ENCODE measurements at regions not wholly inside any gene's neighbourhood (a gene's known extent, or its start where the extent isn't known, plus 50 kb on each side); places are given as distances from the start of the nearest gene placed in this dataset.

DNA sequence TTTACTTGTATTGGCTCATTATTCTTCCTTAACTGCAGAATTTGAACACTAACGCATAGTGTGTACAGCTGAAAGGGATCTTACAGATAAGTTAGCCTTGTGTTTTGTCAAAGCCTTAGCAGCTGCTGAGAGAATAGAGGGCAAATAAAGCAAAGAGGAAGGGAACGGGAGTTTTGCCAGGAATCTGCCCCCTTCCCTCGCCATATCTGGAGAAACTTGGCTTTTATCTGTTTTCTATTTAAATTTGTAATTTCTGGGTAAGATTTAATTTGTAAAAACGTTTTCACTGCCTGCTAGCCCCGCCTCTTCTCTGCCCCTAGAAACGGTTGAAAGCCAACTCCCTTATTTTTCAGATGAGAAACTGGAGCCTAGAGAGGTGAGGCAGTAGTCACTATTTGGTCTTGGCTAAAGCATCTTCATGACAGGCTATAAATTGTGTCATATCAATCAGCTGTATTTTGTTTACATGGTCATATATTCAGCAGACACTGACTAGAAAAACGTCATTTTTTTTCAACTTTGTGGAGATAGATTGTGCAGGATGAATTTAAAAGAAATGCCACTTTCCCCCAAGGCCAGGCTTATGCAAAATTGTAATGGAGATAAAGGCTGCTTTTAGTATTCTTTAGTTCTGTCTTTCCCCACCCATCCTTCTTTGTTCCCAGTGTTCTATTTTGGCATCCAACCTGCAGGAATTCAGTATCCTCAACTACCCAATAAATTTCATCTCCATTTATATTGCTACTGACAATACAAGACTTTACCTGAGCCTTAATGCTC, 319.4 kb downstream of the SH2D1A start:
- in situ Hi-C loops (cut with MboI; ENCODE audit: low pct_unique_long_range_greater_than_20kb in 2 of 9, low sequenced_read_pairs in 9 of 9, unreplicated experiment in 9 of 9): no loop called here
- Histone ChIP-seq H3K4me3 (no peak overlapping the region), H3K27ac (no peak overlapping the region), H3K4me1 (replicated peaks in 1 of 2) (no peaks in the 10 kb centered on the region)
- peak in 2 of 8 experiments; percentile 65 to 66 for ATAC-seq (replicated peaks in 6 of 8)
- 0 to 60% (median 29%) methylated on average over 1 to 7 of the region's 7 CpGs; no CpG with 5 or more reads in 1 of the 10 experiments for WGBS, 10 experiments

DNA sequence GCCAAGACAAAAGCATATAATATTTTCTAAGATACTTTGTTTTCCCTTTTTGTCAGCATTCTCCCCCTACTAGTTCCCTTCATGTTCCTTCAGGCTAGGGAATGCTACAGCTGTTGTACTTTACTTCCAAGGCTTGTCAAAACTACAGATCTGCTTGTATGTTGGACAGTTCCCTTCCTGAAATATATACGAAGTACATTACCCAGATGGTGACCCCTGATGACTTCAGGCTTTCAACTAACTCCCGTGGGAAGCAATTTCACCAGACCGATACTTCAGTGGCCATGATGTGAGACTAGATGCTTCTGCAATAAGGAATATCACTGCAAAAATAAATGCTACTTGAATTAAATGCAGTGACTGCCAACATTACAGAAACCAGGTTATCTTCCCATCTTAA, 332.8 kb downstream of the SH2D1A start:
- H3K4me3 ChIP-seq: no peak overlapping the region
- H3K4me1 ChIP-seq (replicated peaks in 1 of 2): peaks cover 0 to 3% of the 10 kb centered on the region in 2 donors
- WGBS, 10 experiments: 20 to 58% methylated on average over 1 to 2 of the region's 3 CpGs; no CpG with 5 or more reads in 8 of the 10 experiments
- peak in 3 of 8 experiments; percentile 29 to 69 (median 37) for ATAC-seq (replicated peaks in 6 of 8)
- no peak overlapping the region for H3K27ac ChIP-seq
- in situ Hi-C loops (cut with MboI; ENCODE audit: low pct_unique_long_range_greater_than_20kb in 2 of 9, low sequenced_read_pairs in 9 of 9, unreplicated experiment in 9 of 9): no loop called here

DNA sequence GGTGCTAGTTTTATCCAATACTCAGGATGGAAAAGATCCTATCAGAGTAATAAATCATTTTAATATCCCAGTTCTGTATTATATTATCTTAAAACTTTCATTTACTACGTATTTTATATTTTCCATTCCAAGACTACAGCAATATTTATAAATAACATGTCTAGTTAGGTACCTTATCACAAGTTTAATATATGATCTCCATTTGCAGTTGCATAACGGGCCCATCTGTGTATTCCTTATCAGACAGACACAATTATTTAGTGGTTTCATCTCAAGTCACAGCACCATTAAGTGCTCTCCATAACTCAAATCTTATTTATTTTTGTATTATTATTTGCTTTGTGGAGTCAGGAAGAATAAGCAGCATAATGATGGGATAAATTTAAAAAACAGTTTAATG, 333.9 kb downstream of the SH2D1A start:
- Histone ChIP-seq H3K27ac (no peak overlapping the region), H3K4me3 (no peak overlapping the region), H3K4me1 (replicated peaks in 1 of 2) (peaks cover 0 to 3% of the 10 kb centered on the region in 2 donors)
- no peak for ATAC-seq (replicated peaks in 6 of 8)
- in situ Hi-C loops (cut with MboI; ENCODE audit: low pct_unique_long_range_greater_than_20kb in 2 of 9, low sequenced_read_pairs in 9 of 9, unreplicated experiment in 9 of 9): no loop called here
- WGBS, 10 experiments: 8 to 100% (median 50%) methylated on average over 1 to 2 of the region's 2 CpGs; no CpG with 5 or more reads in 3 of the 10 experiments

DNA sequence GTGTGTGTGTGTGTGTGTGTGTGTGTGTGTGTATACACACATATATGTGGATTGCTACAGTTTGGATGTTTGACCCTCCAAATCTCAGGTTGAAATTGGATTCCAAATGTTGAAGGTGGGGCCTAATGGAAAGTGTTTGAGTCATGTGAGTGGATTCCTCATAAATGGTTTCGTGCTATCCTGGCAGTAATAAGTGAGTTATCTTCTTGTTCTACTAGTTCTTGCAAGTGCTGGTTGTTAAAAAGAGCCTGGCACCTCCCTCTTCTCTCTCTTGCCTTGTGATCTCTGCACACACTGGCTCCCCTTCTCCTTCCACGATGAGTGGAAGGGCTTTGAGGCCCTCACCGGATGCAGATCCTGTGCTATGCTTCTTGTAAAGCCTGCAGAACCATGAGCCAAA, 344.1 kb downstream of the SH2D1A start:
- in situ Hi-C loops (cut with MboI; ENCODE audit: low pct_unique_long_range_greater_than_20kb in 2 of 9, low sequenced_read_pairs in 9 of 9, unreplicated experiment in 9 of 9): no loop called here
- H3K27ac ChIP-seq: no peak overlapping the region
- no peak for ATAC-seq (replicated peaks in 6 of 8)
- no peaks in the 10 kb centered on the region for H3K4me1 ChIP-seq (replicated peaks in 1 of 2)
- WGBS, 10 experiments: 0 to 100% (median 45%) methylated on average over 1 to 3 of the region's 3 CpGs; no CpG with 5 or more reads in 6 of the 10 experiments
- H3K4me3 ChIP-seq: no peak overlapping the region

DNA sequence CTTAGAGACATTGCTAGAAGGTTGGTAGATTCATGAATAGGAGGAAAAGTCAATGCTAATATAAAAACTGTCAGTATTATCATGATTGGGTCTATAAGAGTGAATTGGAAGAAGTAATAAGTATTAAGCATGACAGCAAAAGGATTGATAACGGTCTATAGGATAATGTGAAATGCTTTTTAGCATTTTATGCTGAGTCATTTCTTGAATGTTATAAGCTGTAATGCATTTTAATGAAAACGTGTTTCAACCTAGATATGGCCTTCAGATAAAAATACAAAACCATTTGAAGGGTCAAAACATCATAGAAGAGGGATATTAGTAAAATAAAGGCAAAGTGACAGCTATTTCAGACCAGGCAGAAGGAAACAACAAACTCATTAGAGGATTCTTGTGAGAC, 353.5 kb downstream of the SH2D1A start:
- Histone ChIP-seq H3K4me3 (no peak overlapping the region), H3K4me1 (replicated peaks in 1 of 2) (no peaks in the 10 kb centered on the region), H3K27ac (no peak overlapping the region)
- 6 to 80% (median 44%) methylated on average over 1 to 2 of the region's 2 CpGs; no CpG with 5 or more reads in 3 of the 10 experiments for WGBS, 10 experiments
- in situ Hi-C loops (cut with MboI; ENCODE audit: low pct_unique_long_range_greater_than_20kb in 2 of 9, low sequenced_read_pairs in 9 of 9, unreplicated experiment in 9 of 9): no loop called here
- no peak for ATAC-seq (replicated peaks in 6 of 8)

DNA sequence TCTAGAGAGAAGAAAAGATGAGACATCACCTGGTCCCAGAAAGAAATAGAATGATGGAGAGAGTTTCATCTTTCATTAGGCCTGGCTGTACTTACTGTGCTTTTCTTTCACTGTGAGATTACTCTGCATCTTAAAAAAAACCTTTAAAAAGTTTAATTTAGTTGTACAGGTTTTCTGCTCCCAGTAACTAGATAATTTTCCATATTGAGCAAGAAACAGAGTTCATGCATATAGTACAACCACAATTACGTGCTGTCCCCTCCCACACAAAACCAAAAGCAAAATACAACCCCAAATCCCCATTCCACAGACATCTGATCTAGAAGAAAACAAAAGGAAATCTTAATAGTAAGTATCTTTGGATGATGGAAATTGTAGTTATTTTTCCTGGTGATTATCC, 371.2 kb downstream of the SH2D1A start:
- no peak overlapping the region for H3K4me3 ChIP-seq
- in situ Hi-C loops (cut with MboI; ENCODE audit: low pct_unique_long_range_greater_than_20kb in 2 of 9, low sequenced_read_pairs in 9 of 9, unreplicated experiment in 9 of 9): no loop called here
- H3K27ac ChIP-seq: no peak overlapping the region
- no peaks in the 10 kb centered on the region for H3K4me1 ChIP-seq (replicated peaks in 1 of 2)
- 20 to 86% (median 40%) methylated on average over 1 of the region's 1 CpG; no CpG with 5 or more reads in 7 of the 10 experiments for WGBS, 10 experiments
- ATAC-seq (replicated peaks in 6 of 8): no peak

DNA sequence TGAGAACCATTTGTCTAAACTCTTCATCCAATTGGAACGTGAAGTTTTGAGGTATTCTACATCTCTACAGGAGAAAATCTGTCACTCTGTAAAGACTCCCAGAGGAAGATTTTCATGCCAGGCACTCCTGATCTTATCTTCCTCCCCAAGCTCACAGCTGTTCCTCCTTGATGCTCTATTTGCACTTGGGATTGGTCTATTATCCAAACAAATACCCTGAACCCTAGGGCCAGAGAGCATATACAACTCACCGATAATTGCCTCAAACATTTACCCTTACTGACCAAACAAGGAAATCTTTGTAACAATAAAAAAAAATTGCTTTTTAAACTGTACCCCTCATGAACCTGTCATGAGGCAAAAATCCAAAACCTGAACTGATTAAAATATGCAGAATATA, 372.7 kb downstream of the SH2D1A start:
- WGBS, 10 experiments: 20 to 44% (median 40%) methylated on average over 1 to 2 of the region's 2 CpGs; no CpG with 5 or more reads in 7 of the 10 experiments
- in situ Hi-C loops (cut with MboI; ENCODE audit: low pct_unique_long_range_greater_than_20kb in 2 of 9, low sequenced_read_pairs in 9 of 9, unreplicated experiment in 9 of 9): no loop called here
- no peak for ATAC-seq (replicated peaks in 6 of 8)
- Histone ChIP-seq H3K4me1 (replicated peaks in 1 of 2) (no peaks in the 10 kb centered on the region), H3K4me3 (no peak overlapping the region), H3K27ac (no peak overlapping the region)

DNA sequence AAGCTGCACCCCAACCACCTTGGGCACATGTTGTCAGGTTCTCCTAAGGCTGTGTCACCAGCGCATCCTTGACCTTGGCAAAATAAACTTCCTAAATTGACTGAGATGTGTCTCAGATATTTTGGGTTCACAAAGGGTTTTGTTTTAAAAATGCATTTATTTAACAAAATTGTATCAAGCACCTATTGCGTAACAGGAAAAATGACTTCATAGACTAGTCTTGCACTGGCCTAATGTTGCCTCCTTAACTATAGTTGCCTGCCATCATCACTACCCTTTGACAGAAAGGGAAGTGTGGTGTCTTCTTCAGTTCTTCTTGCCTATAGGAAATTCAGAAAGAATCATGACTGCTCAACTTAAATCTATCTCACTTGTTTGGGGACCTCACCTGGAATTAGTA, 374.2 kb downstream of the SH2D1A start:
- no peak overlapping the region for H3K27ac ChIP-seq
- no peak for ATAC-seq (replicated peaks in 6 of 8)
- H3K4me3 ChIP-seq: no peak overlapping the region
- in situ Hi-C loops (cut with MboI; ENCODE audit: low pct_unique_long_range_greater_than_20kb in 2 of 9, low sequenced_read_pairs in 9 of 9, unreplicated experiment in 9 of 9): no loop called here
- 25 to 100% (median 100%) methylated on average over 1 of the region's 2 CpGs; no CpG with 5 or more reads in 5 of the 10 experiments for WGBS, 10 experiments
- H3K4me1 ChIP-seq (replicated peaks in 1 of 2): no peaks in the 10 kb centered on the region

DNA sequence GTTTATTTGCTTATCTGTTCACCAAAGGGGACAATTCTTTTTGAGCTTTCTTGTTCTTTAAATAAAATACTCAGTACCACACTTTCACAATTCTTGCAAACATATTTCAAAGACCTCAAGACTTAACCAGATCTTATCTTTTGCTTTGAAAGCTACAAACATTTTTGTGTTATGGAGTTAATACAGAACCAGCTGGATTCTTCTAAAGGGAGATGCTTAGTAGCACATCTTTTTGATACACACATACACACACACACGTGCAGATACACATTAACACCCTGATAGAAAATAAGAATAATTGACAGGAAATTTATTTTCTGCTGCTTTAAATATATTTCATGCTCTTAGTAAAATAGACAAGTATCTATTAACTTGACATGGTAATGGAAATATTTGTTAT, 379.1 kb downstream of the SH2D1A start:
- no peak for ATAC-seq (replicated peaks in 6 of 8)
- 60 to 80% (median 78%) methylated on average over 1 of the region's 1 CpG; no CpG with 5 or more reads in 7 of the 10 experiments for WGBS, 10 experiments
- Histone ChIP-seq H3K27ac (no peak overlapping the region), H3K4me1 (replicated peaks in 1 of 2) (peaks cover 0 to 6% of the 10 kb centered on the region in 2 donors), H3K4me3 (no peak overlapping the region)
- in situ Hi-C loops (cut with MboI; ENCODE audit: low pct_unique_long_range_greater_than_20kb in 2 of 9, low sequenced_read_pairs in 9 of 9, unreplicated experiment in 9 of 9): no loop called here

DNA sequence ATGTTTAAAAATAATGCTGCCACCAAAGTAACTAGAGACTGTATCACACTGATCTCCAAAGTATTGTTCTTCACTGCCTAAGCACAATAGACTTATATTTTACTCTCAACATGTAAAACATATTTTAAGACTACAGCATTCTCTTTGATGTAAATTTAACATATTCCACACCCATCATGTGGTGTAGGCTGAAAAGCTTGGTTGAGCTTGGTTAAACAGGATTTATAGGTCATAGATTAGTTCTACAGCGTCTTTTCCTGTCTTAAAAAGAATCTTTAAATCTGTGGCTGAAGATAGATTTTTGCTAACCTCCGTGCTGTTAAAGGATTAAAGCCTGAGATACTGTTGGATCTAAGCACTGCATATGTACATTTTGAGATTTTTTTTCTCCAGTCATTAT, 379.9 kb downstream of the SH2D1A start:
- peak in 1 of 8 experiments; percentile 35 for ATAC-seq (replicated peaks in 6 of 8)
- WGBS, 10 experiments: 0 to 83% (median 13%) methylated on average over 1 to 2 of the region's 2 CpGs; no CpG with 5 or more reads in 4 of the 10 experiments
- Histone ChIP-seq H3K4me1 (replicated peaks in 1 of 2) (peaks cover 0 to 6% of the 10 kb centered on the region in 2 donors), H3K4me3 (no peak overlapping the region), H3K27ac (no peak overlapping the region)
- in situ Hi-C loops (cut with MboI; ENCODE audit: low pct_unique_long_range_greater_than_20kb in 2 of 9, low sequenced_read_pairs in 9 of 9, unreplicated experiment in 9 of 9): no loop called here

DNA sequence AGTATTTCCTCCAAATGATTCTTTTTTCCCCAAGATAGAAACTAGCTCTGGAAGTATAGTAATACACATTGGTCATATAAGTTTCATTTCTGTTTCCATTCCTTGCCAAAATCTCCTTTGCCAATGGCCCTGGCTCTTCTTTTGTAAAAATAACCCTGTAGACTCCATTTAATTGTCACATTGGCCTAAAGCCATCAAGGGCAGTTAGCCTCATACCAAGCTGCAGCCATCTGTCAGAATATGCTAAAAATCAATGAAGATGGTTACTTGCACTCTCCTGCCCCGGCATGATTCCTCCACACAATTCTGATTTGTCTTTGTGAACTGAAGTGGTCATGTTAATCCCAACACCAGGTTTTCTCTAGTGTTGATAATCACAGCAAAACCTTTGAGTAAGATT, 380.5 kb downstream of the SH2D1A start:
- Histone ChIP-seq H3K4me3 (no peak overlapping the region), H3K27ac (no peak overlapping the region), H3K4me1 (replicated peaks in 1 of 2) (peaks cover 0 to 6% of the 10 kb centered on the region in 2 donors)
- WGBS, 10 experiments: 0 to 100% (median 29%) methylated on average over 1 of the region's 1 CpG; no CpG with 5 or more reads in 7 of the 10 experiments
- ATAC-seq (replicated peaks in 6 of 8): no peak
- in situ Hi-C loops (cut with MboI; ENCODE audit: low pct_unique_long_range_greater_than_20kb in 2 of 9, low sequenced_read_pairs in 9 of 9, unreplicated experiment in 9 of 9): no loop called here

DNA sequence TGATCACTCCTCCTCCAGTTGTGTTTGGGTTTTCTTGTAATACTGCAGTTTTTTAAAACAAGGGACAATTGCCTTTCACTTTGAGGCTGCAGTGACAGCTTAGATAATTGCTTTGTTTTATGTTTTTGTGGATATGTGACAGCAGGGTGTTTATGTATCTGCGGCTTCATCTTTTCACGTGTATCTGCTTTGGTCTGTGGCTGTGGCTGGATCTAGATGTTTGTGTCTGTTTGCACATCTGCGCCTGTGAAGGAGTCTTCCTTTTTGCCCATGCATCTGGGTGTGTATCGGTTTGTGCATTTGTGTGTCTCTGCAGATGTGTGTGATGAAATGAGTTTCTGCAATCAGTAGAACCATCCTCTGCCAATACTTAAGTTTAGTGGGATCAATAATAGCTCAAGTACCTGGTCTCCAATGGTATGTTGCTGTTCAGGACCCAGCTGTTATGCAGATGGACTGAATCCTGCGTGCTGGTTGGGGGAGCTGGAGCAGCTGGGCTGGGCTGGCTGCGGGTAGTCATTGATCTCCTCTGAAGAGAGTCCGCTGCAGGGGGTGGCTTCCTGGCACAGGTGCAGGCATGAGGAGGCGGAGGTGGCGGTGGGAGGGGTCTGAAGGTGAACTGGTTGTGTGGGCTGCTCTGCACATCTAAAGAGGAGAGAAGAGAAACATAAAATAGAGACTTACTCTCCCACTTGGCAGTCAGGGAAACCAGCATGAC, 390.3 kb downstream of the SH2D1A start:
- H3K27ac ChIP-seq: no peak overlapping the region
- 49% methylated on average over 6 of the region's 9 CpGs; no CpG with 5 or more reads in 9 of the 10 experiments for WGBS, 10 experiments
- in situ Hi-C loops (cut with MboI; ENCODE audit: low pct_unique_long_range_greater_than_20kb in 2 of 9, low sequenced_read_pairs in 9 of 9, unreplicated experiment in 9 of 9): no loop called here
- H3K4me3 ChIP-seq: no peak overlapping the region
- peak in 3 of 8 experiments; percentile 32 to 33 (median 32) for ATAC-seq (replicated peaks in 6 of 8)
- peaks cover 0 to 5% of the 10 kb centered on the region in 2 donors for H3K4me1 ChIP-seq (replicated peaks in 1 of 2)

DNA sequence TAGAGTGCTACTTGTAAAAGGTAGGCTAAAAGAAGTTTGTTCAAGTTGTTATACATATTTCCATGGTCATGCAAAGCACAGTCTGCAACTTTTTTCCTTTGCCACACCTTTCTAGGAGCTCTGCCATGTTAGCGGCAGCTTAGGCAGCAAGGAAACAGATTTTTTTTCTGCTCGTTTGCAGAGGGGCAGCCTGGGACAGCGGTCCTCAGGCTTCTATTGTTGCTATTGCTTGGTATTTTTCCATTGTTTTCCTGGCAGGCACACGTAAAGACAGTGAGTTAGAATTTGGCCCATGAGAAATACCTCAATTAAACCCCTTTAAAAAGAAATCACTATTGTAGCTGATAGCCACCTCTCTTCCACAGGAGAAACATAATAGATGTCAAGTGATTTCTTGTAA, 391.4 kb downstream of the SH2D1A start:
- no peak overlapping the region for H3K4me3 ChIP-seq
- in situ Hi-C loops (cut with MboI; ENCODE audit: low pct_unique_long_range_greater_than_20kb in 2 of 9, low sequenced_read_pairs in 9 of 9, unreplicated experiment in 9 of 9): no loop called here
- WGBS, 10 experiments: 17 to 19% methylated on average over 2 to 4 of the region's 4 CpGs; no CpG with 5 or more reads in 8 of the 10 experiments
- H3K4me1 ChIP-seq (replicated peaks in 1 of 2): peaks cover 0 to 5% of the 10 kb centered on the region in 2 donors
- no peak overlapping the region for H3K27ac ChIP-seq
- no peak for ATAC-seq (replicated peaks in 6 of 8)
